IMR-90 (cell line): ENCODE measurements at regions not wholly inside any gene's neighbourhood (a gene's known extent, or its start where the extent isn't known, plus 50 kb on each side); places are given as distances from the start of the nearest gene placed in this dataset.

Experiments
- ATAC-seq: fragments of 200-7000 bp; cut with Tn5 transposase; 2 replicates; pipeline ENCODE4 v1.9.1; 2020; ENCODE audit warnings: low read depth, mild to moderate bottlenecking, moderate library complexity
- BruUV-seq: library from RNA; stranded (reverse); fragments of 400-500 nt; replicated peaks from 2 replicates; lab custom pipeline; 2021; lab: Mats Ljungman, UMichigan
- CTCF ChIA-PET: fragments of 300-600 bp; formaldehyde crosslinking; extraction: SDS; loops from one replicate; lab custom pipeline; 2021; ENCODE audit warnings: antibody characterized with exemption; lab: Yijun Ruan, JAX
- POLR2A ChIA-PET: fragments of 300-600 bp; sonication (Branson Sonifier 250); formaldehyde crosslinking; loops from one replicate; lab custom pipeline; 2022; ENCODE audit warnings: antibody characterized with exemption; ENCODE audit not compliant: unreplicated experiment; lab: Charles Lee
- DNase-seq: peaks from one replicate; pipeline ENCODE4 v3.0.0; 2013
- H2AFZ ChIP-seq: replicated peaks from 2 replicates; pipeline ENCODE3; 2013; ENCODE audit warnings: low read length, mild to moderate bottlenecking; ENCODE audit not compliant: poor library complexity
- H2AK5ac ChIP-seq: 2 replicates; pipeline ENCODE4 v1.6.1; 2013; ENCODE audit warnings: low read depth, low read length, inconsistent platforms
- H2AK9ac ChIP-seq: replicated peaks from 2 replicates; pipeline ENCODE3; 2013; ENCODE audit warnings: mild to moderate bottlenecking, low read depth, low read length, moderate library complexity; ENCODE audit not compliant: poor library complexity
- H2BK120ac ChIP-seq: 2 replicates; pipeline ENCODE4 v1.6.1; 2013; ENCODE audit warnings: low read depth, low read length, inconsistent platforms
- H2BK15ac ChIP-seq: 3 replicates; pipeline ENCODE4 v1.6.1; 2013; ENCODE audit warnings: low read depth, low read length, inconsistent platforms
- H2BK20ac ChIP-seq: 2 replicates; pipeline ENCODE4 v1.6.1; 2013; ENCODE audit warnings: low read depth, mild to moderate bottlenecking, inconsistent platforms, low read length, moderate library complexity
- H2BK5ac ChIP-seq: 2 replicates; pipeline ENCODE4 v1.6.1; 2013; ENCODE audit warnings: mild to moderate bottlenecking, low read depth, low read length, inconsistent platforms; ENCODE audit not compliant: poor library complexity, severe bottlenecking
- H3K14ac ChIP-seq: replicated peaks from 2 replicates; pipeline ENCODE4 v1.6.1; 2013; ENCODE audit warnings: low read depth, low read length, inconsistent platforms
- H3K18ac ChIP-seq: 2 replicates; pipeline ENCODE4 v1.6.1; 2013; ENCODE audit warnings: low read depth, low read length, control low read depth
- H3K23ac ChIP-seq: 2 replicates; pipeline ENCODE4 v1.6.1; 2013; ENCODE audit warnings: low read depth, low read length, inconsistent platforms
- H3K27ac ChIP-seq: 2 replicates; pipeline ENCODE4 v1.5.1; 2013; ENCODE audit warnings: mild to moderate bottlenecking, control low read depth, low read length; ENCODE audit not compliant: insufficient read depth
- H3K27me3 ChIP-seq: 2 replicates; pipeline ENCODE4 v1.6.1; 2013; ENCODE audit warnings: low read length; ENCODE audit not compliant: control insufficient read depth, insufficient read depth
- H3K36me3 ChIP-seq: 2 replicates; pipeline ENCODE4 v1.6.1; 2013; ENCODE audit warnings: low read length, mixed read lengths; ENCODE audit not compliant: control insufficient read depth, insufficient read depth
- H3K4ac ChIP-seq: 2 replicates; pipeline ENCODE4 v1.6.1; 2013; ENCODE audit warnings: low read depth, low read length, inconsistent platforms
- H3K4me1 ChIP-seq: 2 replicates; pipeline ENCODE4 v1.6.1; 2013; ENCODE audit warnings: low read length, mixed read lengths; ENCODE audit not compliant: control insufficient read depth, insufficient read depth
- H3K4me2 ChIP-seq: 2 replicates; pipeline ENCODE4 v1.6.1; 2013; ENCODE audit warnings: low read depth, mild to moderate bottlenecking, control low read depth, low read length, moderate library complexity
- H3K4me3 ChIP-seq: 2 replicates; pipeline ENCODE4 v1.5.1; 2013; ENCODE audit warnings: low read depth, mild to moderate bottlenecking, control low read depth, low read length, moderate library complexity; ENCODE audit not compliant: insufficient read depth
- H3K56ac ChIP-seq: 2 replicates; pipeline ENCODE4 v1.6.1; 2013; ENCODE audit warnings: low read length, inconsistent platforms; ENCODE audit not compliant: insufficient read depth; ENCODE audit errors: extremely low read depth
- H3K79me1 ChIP-seq, 2 experiments: 2 replicates each; pipeline ENCODE4 v1.6.1; 2013; ENCODE audit warnings: low read length in 2 of 2, inconsistent platforms in 1 of 2, low read depth in 1 of 2
- H3K9ac ChIP-seq: 2 replicates; pipeline ENCODE4 v1.6.1; 2013; ENCODE audit warnings: low read depth, low read length, control low read depth
- H3K9me1 ChIP-seq: 2 replicates; pipeline ENCODE4 v1.6.1; 2013; ENCODE audit warnings: low read length, inconsistent platforms; ENCODE audit not compliant: insufficient read depth
- H3K9me3 ChIP-seq: 2 replicates; pipeline ENCODE4 v1.6.1; 2013; ENCODE audit warnings: low read length; ENCODE audit not compliant: control insufficient read depth, insufficient read depth
- H4K20me1 ChIP-seq: 2 replicates; pipeline ENCODE4 v1.6.1; 2013; ENCODE audit warnings: low read length, inconsistent platforms; ENCODE audit not compliant: insufficient read depth
- H4K5ac ChIP-seq: 2 replicates; pipeline ENCODE4 v1.6.1; 2013; ENCODE audit warnings: mild to moderate bottlenecking, low read depth, low read length, control low read depth
- H4K8ac ChIP-seq, 2 experiments: 2 replicates each; pipeline ENCODE4 v1.6.1; 2013; ENCODE audit warnings: low read depth in 2 of 2, low read length in 2 of 2, control low read depth in 1 of 2, inconsistent platforms in 1 of 2
- H4K91ac ChIP-seq: 2 replicates; pipeline ENCODE4 v1.6.1; 2013; ENCODE audit warnings: low read depth, low read length, inconsistent platforms; ENCODE audit not compliant: insufficient read depth
- BHLHE40 ChIP-seq: fragments of 150-350 bp; IDR thresholded peaks from 2 replicates; pipeline ENCODE4 v1.6.1; 2016; ENCODE audit warnings: mild to moderate bottlenecking, low read depth, low read length
- CEBPB ChIP-seq: IDR thresholded peaks from 2 replicates; pipeline ENCODE4 v1.6.1; 2012; ENCODE audit warnings: low read depth, low read length, improper control_type of control experiment
- CHD1 ChIP-seq: IDR thresholded peaks from 2 replicates; pipeline ENCODE4 v1.6.1; 2012; ENCODE audit warnings: low read depth, low read length, improper control_type of control experiment
- CTCF ChIP-seq: conservative IDR thresholded peaks from 2 replicates; pipeline ENCODE4 v1.5.1; 2012; ENCODE audit warnings: mild to moderate bottlenecking, low read depth, low read length, improper control_type of control experiment
- ELK1 ChIP-seq: fragments of 150-350 bp; IDR thresholded peaks from 2 replicates; pipeline ENCODE4 v1.6.1; 2016; ENCODE audit warnings: low read depth, mild to moderate bottlenecking, low read length, moderate library complexity, borderline replicate concordance
- FOS ChIP-seq: fragments of 150-350 bp; IDR thresholded peaks from 2 replicates; pipeline ENCODE4 v1.6.1; 2016; ENCODE audit warnings: low read depth, low read length
- MAFK ChIP-seq: IDR thresholded peaks from 2 replicates; pipeline ENCODE4 v1.6.1; 2012; ENCODE audit warnings: low read depth, low read length, improper control_type of control experiment
- MAZ ChIP-seq: IDR thresholded peaks from 2 replicates; pipeline ENCODE4 v1.6.1; 2012; ENCODE audit warnings: low read depth, mild to moderate bottlenecking, low read length, improper control_type of control experiment, moderate library complexity, borderline replicate concordance
- MXI1 ChIP-seq: IDR thresholded peaks from 2 replicates; pipeline ENCODE4 v1.6.1; 2012; ENCODE audit warnings: low read depth, mild to moderate bottlenecking, low read length, moderate library complexity, borderline replicate concordance
- NFE2L2 ChIP-seq: fragments of 150-350 bp; IDR thresholded peaks from 2 replicates; pipeline ENCODE4 v1.6.1; 2016; ENCODE audit warnings: low read depth, mild to moderate bottlenecking, low read length
- POLR2A ChIP-seq: IDR thresholded peaks from 2 replicates; pipeline ENCODE4 v1.6.1; 2012; ENCODE audit warnings: mild to moderate bottlenecking, low read depth, low read length
- RAD21 ChIP-seq: IDR thresholded peaks from 2 replicates; pipeline ENCODE4 v1.6.1; 2012; ENCODE audit warnings: low read length, improper control_type of control experiment
- RCOR1 ChIP-seq: IDR thresholded peaks from 2 replicates; pipeline ENCODE4 v1.6.1; 2012; ENCODE audit warnings: mild to moderate bottlenecking, low read length, improper control_type of control experiment; ENCODE audit not compliant: insufficient replicate concordance
- RFX5 ChIP-seq: IDR thresholded peaks from 2 replicates; pipeline ENCODE4 v1.8.0; 2012; ENCODE audit warnings: low read depth, mild to moderate bottlenecking, low read length, moderate library complexity
- SMC3 ChIP-seq: fragments of 150-350 bp; IDR thresholded peaks from 2 replicates; pipeline ENCODE4 v1.6.1; 2016; ENCODE audit warnings: low read depth, mild to moderate bottlenecking, antibody characterized with exemption, low read length, moderate library complexity
- USF2 ChIP-seq: fragments of 150-350 bp; IDR thresholded peaks from 2 replicates; pipeline ENCODE4 v1.6.1; 2017; ENCODE audit warnings: mild to moderate bottlenecking, antibody characterized with exemption, low read length, low read depth
- WGBS, 2 experiments: methylation state at CpG; one replicate each; pipeline versions ENCODE4 v1.1.5 to v1.1.7; 2013; ENCODE audit warnings: missing lambda C conversion rate in 2 of 2; ENCODE audit not compliant: insufficient read length in 1 of 2; ENCODE audit errors: extremely low coverage in 2 of 2; 5-methylcytosine and 5-hydroxymethylcytosine counted together
- dilution Hi-C: fragments of 300-500 bp; cut with HindIII; formaldehyde crosslinking; loops from one replicate; pipeline ENCODE4 v1.14.3; 2018; ENCODE audit warnings: low sequenced_read_pairs; ENCODE audit not compliant: unreplicated experiment
- in situ Hi-C: fragments of 300-500 bp; cut with MboI; formaldehyde crosslinking; loops from 3 replicates; pipeline ENCODE4 v1.14.3; 2019; ENCODE audit warnings: low sequenced_read_pairs, inconsistent platforms, mixed read lengths
- intact Hi-C: fragments of 100-400 bp; cut with micrococcal nuclease; formaldehyde crosslinking; loops from 2 replicates; pipeline ENCODE4 v1.10.0; 2022

GRCh38 chr21:16072221-16072620 is 342.4 kb downstream of the USP25 start:
- intact Hi-C loops (no loop called here), in situ Hi-C loops (no loop called here), dilution Hi-C loops (no loop called here)
- H2AK9ac ChIP-seq = no peak overlapping the region
- H3K27me3 ChIP-seq = no peaks in the 10 kb centered on the region
- H2AFZ ChIP-seq = no peak overlapping the region
- H4K8ac ChIP-seq = no peak overlapping the region
- CTCF ChIA-PET = interaction anchor here (0.9 kb wide), 1 partner anchor 19 kb away, joined by 3 read pairs; no protein-coding TSS in a partner anchor
- no peak overlapping the region for H3K4me3 ChIP-seq
- H3K79me1 ChIP-seq = no peaks in the 10 kb centered on the region
- POLR2A ChIA-PET = no interaction called here
- no peak overlapping the region for H3K56ac ChIP-seq
- TF ChIP-seq NFE2L2 (no peak), RFX5 (no peak), SMC3 (no peak), POLR2A (no peak), CTCF (no peak), BHLHE40 (no peak), MAFK (no peak), USF2 (no peak), RAD21 (no peak), RCOR1 (no peak), CEBPB (no peak), FOS (no peak), CHD1 (no peak), MXI1 (no peak), MAZ (no peak), ELK1 (no peak)
- BruUV-seq = no TSS peak
- no peak overlapping the region for H2BK15ac ChIP-seq
- no peak overlapping the region for H3K18ac ChIP-seq
- H3K23ac ChIP-seq = no peak overlapping the region
- H4K20me1 ChIP-seq = no peaks in the 10 kb centered on the region
- H2BK120ac ChIP-seq = no peak overlapping the region
- H2BK20ac ChIP-seq = no peak overlapping the region
- no peaks in the 10 kb centered on the region for H3K36me3 ChIP-seq
- no peak overlapping the region for H2AK5ac ChIP-seq
- H3K14ac ChIP-seq = no peak overlapping the region
- no peak overlapping the region for H2BK5ac ChIP-seq
- H4K91ac ChIP-seq = no peak overlapping the region
- no peak overlapping the region for H3K27ac ChIP-seq
- H3K9ac ChIP-seq = no peak overlapping the region
- H3K4ac ChIP-seq = no peak overlapping the region
- no peak overlapping the region for H4K5ac ChIP-seq
- no CpG with 5 or more reads among the region's 3 CpGs for WGBS, 2 experiments
- H3K9me3 ChIP-seq = no peaks in the 10 kb centered on the region
- DNase-seq (no peak), ATAC-seq (no peak)
- H3K4me1 ChIP-seq = peaks cover 6% of the 10 kb centered on the region
- no peak overlapping the region for H3K4me2 ChIP-seq
- no peaks in the 10 kb centered on the region for H3K9me1 ChIP-seq
